ENCODE measurements at regions not wholly inside any gene's neighbourhood (a gene's known extent, or its start where the extent isn't known, plus 50 kb on each side); places are given as distances from the start of the nearest gene placed in this dataset.

- TF ChIP-seq CHD7 (IDR thresholded peaks at IDR 0.05; ENCODE audit: insufficient replicate concordance, low read length) = no peak
- no peak for TF ChIP-seq E2F6 (IDR thresholded peaks at IDR 0.05)
- TF ChIP-seq RFX5 (IDR thresholded peaks at IDR 0.05; ENCODE audit: borderline replicate concordance, low read depth, low read length) = no peak
- no peak for TF ChIP-seq SP1 (IDR thresholded peaks at IDR 0.05; ENCODE audit: low read depth, low read length)
- no peak for TF ChIP-seq POLR2AphosphoS5 (IDR thresholded peaks at IDR 0.05; ENCODE audit: low read depth, low read length)
- no peak for TF ChIP-seq SRF (IDR thresholded peaks at IDR 0.05; ENCODE audit: low read depth, low read length)
- TF ChIP-seq POU5F1 (IDR thresholded peaks at IDR 0.05; ENCODE audit: low read depth, low read length) = no peak
Observed at GRCh38 chr1:166693673-166694297, 145.5 kb upstream of the POGK start (continued).

Data from H1 (cell line).